Spleen (tissue), 7 donors: ENCODE measurements at regions not wholly inside any gene's neighbourhood (a gene's known extent, or its start where the extent isn't known, plus 50 kb on each side); places are given as distances from the start of the nearest gene placed in this dataset.

Experiments used
- CTCF ChIP-seq, 11 experiments: fragments of 200-600 bp in 7 of 11; fragments of 450-650 bp in 4 of 11; sonication (generic) in 4 of 11; IDR thresholded peaks in 8 of 11; conservative IDR thresholded peaks in 3 of 11; 1 replicate in 7 of 11; 2 replicates in 4 of 11; pipeline versions ENCODE4 v1.4.0 to v1.8.0; 2016 to 2021; ENCODE audit warnings: antibody characterized with exemption in 11 of 11, inconsistent platforms in 4 of 11, mild to moderate bottlenecking in 1 of 11
- POLR2A ChIP-seq, 3 donors: fragments of 450-650 bp; IDR thresholded peaks; one replicate each; pipeline ENCODE4 v1.5.1; 2017; ENCODE audit warnings: antibody characterized with exemption in 3 of 3, mild to moderate bottlenecking in 1 of 3
- donor health status: DM: no; HTN: no; CAD: no; lungs with moderate emphysema.
- donor health status: DM: no; HTN: no; CAD: no.
- donor health status: DM: no; HTN: no; CAD: no.

- TF ChIP-seq CTCF (IDR thresholded peaks at IDR 0.05 in 8 of 11, conservative IDR thresholded peaks at IDR 0.05 in 3 of 11) (no peak), POLR2A (IDR thresholded peaks at IDR 0.05) (no peak)
Measured at GRCh38 chr2:21256006-21256405, 132.2 kb downstream of the TDRD15 start.
